NCI-H345 treated with DMSO at 0.1 percent for 48 hours (cell line): ENCODE measurements at regions not wholly inside any gene's neighbourhood (a gene's known extent, or its start where the extent isn't known, plus 50 kb on each side); places are given as distances from the start of the nearest gene placed in this dataset.

Source experiments
- DNase-seq: peaks from one replicate; lab custom pipeline; 2025; ENCODE audit not compliant: unreplicated experiment; lab: John Stamatoyannopoulos, UW

GRCh38 chr2:20150110-20150706, 74.7 kb downstream of the SDC1 start:
- DNase-seq = no peak

DNA sequence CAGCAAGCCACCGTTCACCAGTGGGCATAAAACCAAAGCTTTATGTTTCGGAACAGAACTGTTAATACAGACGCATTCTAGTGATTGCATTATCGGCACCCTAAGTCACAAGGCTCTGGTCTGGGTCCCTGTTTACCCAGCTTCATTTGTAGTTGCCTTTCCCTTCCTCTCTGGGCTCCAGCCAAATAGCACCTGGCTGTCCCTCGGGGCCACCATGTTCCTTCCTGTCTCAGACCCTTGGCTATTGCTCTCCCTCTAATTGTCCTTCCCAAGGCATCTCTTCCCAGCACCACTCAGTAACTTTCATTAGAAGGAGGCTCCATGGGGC, 75.3 kb downstream of the SDC1 start:
- no peak for DNase-seq

DNA sequence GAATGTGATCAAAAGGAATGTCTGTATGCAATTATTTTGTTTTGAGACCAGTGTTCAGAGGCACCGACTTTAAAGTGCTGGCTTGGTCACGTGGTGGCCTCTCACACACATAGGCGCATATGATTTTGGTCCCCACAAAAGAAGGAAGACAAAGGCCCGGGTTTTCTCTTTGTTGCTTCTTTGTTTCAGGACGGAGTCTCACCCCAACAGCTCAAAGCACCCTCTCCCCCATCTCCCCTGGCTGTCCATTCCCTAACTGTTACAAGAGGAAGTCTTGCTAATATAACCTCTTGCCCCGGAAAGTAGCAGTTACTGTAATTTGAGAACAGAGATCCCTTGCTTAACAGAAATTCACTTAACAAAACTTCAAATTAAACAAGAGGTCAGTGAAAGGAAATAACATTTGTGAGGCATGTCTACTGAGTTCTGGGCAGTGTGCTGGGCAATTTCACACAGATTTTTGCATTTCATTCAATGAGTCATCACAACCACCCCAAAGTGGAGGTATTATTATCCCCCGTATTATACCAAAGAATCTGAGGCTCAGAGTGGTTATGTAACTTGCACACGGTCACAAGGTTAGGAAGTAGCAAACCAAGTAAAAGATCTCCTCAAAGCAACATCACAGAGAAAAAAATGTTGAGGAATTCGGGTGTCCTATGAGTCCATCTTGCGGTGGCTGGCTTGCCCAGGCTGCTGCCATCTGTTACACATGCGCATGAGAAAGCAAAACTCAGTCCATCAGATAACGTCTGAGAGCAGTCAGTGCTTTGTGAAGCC, 75.8 kb downstream of the SDC1 start:
- DNase-seq = no peak

DNA sequence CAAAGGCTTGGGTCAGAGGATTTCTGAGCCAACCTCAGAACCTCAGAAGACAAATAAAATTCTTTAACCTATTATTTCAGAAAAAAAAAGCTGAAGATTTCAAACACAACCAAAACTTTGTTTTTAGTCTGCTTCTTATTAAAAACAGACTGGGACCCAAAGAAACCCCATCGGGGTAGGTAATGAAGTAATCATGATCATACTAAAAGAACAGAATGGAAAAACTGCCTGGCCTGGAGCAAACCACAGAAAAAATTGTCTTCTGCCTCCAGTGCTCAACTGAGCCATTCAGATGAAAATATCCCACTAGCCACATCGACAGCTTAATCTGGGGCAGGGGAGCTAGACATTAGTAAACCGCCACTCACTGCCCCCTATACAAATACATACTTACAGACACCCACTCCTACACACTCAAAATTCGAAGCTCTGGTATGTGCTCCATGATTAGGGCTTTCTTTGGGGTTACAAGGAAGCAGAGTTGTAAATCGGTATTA, 76.5 kb downstream of the SDC1 start:
- no peak for DNase-seq

DNA sequence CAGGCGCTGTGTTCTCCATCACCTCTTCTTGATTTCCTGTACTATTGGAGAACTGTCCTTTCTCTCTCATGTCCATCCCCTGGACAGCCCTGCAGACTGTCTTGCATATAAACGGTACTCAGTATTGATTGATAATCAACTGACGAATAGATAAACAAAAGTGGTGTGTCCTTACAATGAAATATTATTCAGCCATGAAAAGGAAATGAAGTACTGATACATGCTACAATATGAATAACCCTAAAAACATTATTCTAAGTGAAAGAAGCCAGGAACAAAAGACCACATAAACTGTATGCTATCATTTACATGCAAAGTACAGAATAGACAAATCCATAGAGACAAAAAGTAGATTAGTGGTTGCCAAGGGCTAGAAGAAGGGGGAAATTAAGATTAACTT, 77.6 kb downstream of the SDC1 start:
- DNase-seq = no peak

- DNase-seq = no peak
These were observed 78.5 kb downstream of the SDC1 start for GRCh38 chr2:20146401-20146800.

- DNase-seq = no peak
These were observed 79.3 kb downstream of the SDC1 start for GRCh38 chr2:20145497-20146193.

DNA sequence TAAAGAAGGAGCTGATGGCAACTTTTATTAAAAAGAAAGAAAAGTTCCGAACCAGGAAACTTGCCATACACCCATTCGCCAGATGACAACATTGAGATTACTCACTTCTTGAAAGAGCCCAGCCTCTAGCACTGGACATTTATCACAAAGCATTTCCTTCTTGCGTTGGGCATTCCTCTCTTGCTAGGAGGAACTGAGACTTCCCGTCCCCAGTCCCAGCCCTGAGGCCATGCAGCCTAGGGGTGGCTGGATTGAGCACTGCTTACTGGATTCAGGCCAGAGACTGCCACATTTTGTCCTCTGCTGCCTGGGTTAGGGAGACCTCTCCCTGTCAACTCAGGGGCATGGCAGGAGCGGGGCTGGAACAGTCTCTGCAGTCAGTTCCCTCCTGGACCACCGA, 80.1 kb downstream of the SDC1 start:
- no peak for DNase-seq

DNA sequence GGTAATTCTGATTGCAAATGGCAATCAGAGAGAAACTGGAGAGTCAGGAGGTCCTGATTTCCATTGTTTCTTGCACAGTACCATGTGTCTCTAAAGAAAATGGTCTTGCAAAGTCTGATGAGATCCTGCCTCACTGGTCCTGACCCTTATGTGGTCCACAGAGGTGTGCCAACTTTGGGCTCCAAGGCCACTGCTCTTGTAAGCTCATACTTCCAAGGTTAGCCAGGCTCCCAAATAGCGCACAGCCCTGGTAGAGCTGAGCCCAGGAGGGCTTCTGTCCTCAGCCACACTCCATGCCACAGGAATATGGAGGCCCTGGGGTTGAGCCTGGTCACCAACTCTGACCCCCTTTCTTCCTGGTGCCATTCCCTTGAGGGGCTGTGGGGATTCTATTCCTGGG, 80.7 kb downstream of the SDC1 start:
- DNase-seq = no peak

- DNase-seq = no peak
These were observed 81.7 kb downstream of the SDC1 start for GRCh38 chr2:20143263-20143662.

GRCh38 chr2:20141806-20142205, 83.1 kb downstream of the SDC1 start:
- no peak for DNase-seq

GRCh38 chr2:20141056-20141762, 83.7 kb downstream of the SDC1 start:
- DNase-seq = no peak

DNA sequence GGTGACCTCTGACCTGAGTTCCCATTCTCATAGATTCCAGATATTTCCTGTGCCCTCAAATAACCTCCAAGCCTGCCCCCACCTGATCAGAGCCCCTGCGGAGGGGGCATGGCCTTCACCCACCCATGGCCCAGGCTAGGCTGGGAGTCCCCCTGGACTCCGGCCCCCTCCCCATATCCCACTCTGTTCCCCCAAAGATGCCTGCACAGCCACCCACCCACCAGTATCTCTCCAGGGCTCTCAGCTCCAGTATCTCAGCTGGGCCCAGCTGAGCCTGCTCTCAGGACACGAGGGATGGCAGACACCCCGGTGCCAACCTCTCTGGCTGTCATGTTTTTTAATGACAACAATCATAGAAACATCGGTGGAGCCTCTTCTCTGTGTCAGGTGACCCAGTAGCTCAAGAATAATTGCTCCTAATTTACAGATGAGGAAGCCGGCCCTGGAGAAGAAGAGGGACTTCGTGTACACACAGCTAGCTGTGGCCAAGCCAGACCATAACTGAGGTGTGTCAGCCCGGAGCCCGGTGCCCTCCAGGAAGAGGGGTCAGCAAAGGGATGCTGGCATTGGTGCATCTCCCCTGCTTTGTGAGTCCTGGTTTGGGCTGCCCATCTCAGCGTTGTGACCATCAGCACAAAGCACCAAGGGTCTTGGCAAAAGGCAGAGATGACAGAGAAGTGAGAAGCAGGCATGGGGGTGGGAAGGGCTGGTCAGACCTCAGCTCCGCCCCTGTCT, 84.4 kb downstream of the SDC1 start:
- DNase-seq = no peak

DNA sequence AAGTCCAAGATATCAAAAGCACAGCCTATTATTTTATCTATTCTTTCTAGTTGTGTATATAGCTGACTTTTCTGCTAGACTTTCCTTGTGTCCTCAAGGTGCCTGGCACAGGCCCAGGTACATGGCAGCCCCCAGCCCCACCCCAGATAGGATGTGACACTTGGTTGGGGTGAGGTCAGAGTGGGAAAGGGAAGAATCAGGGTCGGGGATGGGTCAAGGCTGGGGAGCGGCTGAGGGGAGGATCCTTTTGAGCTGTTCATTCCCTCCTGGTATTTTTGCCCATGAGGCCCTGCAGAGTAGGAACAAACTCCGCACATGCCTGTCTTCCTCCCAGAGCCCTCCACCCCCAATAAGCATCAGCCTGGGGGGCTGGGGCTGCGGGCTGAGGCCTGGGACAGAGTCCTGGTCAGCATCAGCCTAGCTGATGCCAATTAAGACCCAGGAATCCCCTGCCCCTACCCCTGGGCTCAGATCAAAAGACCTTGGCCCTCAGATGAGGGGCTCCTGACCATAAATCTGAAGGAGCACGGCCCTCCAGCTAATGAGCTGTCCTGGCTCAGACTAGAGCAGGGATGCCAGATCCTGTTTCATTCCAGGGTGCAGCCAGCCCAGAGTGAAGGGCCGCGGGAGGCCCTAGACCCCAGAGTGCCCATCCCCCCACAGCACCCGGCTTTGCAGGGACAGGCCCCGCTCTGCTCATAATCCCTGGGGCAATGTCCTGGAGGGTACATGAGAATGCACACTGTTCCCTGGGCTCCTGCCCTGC, 85.3 kb downstream of the SDC1 start:
- DNase-seq = no peak

DNA sequence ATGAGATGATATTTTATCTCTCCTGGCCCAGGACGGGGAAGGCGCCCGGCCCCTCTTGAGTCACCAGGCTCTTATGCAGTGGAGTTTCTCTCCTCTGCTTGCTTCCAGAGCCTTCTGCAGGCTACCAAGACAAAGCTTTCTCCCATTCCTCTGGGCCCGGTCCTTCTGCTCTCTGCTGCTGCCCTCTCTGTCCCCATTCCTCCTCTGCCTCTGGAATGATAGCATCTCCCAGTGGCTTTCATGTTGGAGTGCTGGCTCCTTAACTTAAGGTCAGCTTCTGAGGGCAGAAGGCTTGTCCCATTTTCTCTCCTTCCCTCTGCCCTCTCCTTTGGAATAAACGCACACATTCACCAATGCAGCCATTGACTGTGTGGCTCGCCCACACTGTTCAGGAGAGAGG, 86.2 kb downstream of the SDC1 start:
- DNase-seq = no peak

DNA sequence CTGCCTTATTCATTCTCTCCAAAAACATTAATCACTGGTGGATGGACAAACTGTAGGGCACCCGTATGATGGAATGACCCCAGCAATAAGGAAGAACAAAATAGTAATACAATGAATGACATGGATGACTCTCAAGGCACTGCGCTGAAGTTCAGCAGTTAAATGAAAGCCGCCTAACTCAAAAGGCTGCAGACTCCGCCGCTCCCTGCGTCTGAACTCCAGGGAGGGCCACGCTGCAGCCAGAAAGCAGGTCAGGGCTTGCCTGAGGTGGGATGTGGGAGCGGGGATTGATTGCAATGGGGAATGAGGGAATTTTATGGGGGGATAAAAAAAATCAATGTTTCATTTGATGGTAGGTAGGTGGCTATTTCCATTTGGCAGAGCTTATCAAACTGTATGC, 86.5 kb upstream of the LAPTM4A start:
- DNase-seq = no peak

GRCh38 chr2:20137131-20137571, 85.7 kb upstream of the LAPTM4A start:
- DNase-seq = no peak

DNA sequence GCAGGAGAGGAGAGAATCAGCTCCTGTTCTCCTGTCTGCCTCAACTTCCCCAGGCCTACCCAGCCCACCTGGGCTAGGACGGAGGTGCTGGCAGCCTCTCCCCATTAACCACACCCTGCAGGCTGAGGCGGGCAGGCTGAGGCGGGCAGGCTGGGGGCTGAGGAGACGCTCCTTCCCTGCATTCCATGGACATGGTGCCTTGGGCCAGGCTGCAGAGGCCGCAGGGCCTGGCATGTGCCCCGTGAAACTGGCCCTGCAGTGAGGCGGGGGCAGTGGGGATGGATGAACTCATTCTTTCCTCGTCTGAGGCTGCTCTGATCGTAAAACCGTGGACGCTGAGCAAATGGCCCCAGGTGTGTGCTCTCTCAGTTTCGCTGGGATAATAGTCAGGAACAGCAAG, 84.7 kb upstream of the LAPTM4A start:
- DNase-seq = no peak

DNA sequence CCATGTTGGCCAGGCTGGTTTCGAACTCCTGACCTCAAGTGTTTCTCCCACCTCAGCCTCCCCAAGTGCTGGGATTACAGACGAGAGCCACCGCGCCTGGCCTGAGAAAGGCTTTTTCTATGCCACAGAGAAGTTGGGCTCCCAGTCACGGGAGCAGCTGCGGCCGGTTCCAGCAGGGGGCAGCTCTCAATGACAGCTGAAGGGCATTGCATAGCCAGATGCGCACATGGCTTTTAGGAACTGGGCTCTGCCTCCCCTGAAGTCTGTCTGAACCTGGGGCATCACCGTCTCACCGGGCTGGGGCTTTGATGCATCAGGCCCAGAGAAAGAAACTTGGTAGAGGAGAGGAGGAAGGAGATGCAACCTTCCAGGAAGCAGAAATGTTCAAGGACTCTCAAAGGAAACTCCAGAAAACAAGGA, 84.2 kb upstream of the LAPTM4A start:
- peak; percentile 27 for DNase-seq

DNA sequence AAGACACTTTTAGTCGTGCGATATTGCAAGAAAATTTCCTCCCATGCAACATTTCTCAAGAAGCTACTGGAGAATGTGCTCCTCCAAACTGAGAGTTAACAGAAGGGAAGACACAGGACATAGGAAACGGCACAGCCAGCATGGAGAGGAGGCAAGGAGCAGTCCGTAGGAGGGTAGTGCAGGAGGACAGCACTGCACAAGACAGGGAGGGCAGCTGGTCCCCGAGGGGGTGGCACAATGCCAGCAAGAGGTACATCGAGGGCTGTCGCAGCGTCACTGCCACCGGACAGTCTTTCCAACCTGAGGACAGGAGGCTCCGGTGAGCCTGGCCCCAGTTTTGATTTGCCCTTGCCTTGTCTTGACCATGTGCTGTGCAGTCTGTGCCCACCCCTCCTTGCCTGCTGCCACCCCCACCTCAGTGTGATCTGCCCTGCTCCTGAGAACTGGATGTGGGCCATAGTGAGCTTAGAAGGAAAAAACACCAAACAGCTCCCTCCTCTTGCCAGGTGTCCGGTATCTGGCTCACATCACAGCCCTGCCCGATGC, 81.6 kb upstream of the LAPTM4A start:
- DNase-seq = no peak
